Mesendoderm (in vitro differentiated cells): ENCODE measurements at regions not wholly inside any gene's neighbourhood (a gene's known extent, or its start where the extent isn't known, plus 50 kb on each side); places are given as distances from the start of the nearest gene placed in this dataset.

Source experiments
- DNase-seq: peaks from one replicate; pipeline ENCODE4 v3.0.0; 2013
- H2AK5ac ChIP-seq: 2 replicates; pipeline ENCODE4 v1.6.1; 2013; ENCODE audit warnings: low read length, inconsistent platforms
- H2BK120ac ChIP-seq: 2 replicates; pipeline ENCODE4 v1.6.1; 2013; ENCODE audit warnings: low read depth, mild to moderate bottlenecking, low read length, moderate library complexity, mixed read lengths
- H2BK15ac ChIP-seq: replicated peaks from 2 replicates; pipeline ENCODE4 v1.6.1; 2013; ENCODE audit warnings: low read depth, mild to moderate bottlenecking, moderate library complexity
- H2BK5ac ChIP-seq: 2 replicates; pipeline ENCODE4 v1.6.1; 2013; ENCODE audit warnings: low read length, inconsistent platforms
- H3K18ac ChIP-seq: 2 replicates; pipeline ENCODE4 v1.6.1; 2013; ENCODE audit warnings: mild to moderate bottlenecking, low read length, mixed read lengths
- H3K23ac ChIP-seq: one replicate; pipeline ENCODE4 v1.6.1; 2013; ENCODE audit warnings: low read length
- H3K27ac ChIP-seq: 2 replicates; pipeline ENCODE4 v1.5.1; 2013; ENCODE audit warnings: low read depth, mild to moderate bottlenecking, inconsistent platforms, low read length, moderate library complexity
- H3K27me3 ChIP-seq: 2 replicates; pipeline ENCODE4 v1.6.1; 2013; ENCODE audit warnings: low read length, control low read depth, mild to moderate bottlenecking, inconsistent platforms; ENCODE audit not compliant: insufficient read depth, poor library complexity
- H3K36me3 ChIP-seq: 2 replicates; pipeline ENCODE4 v1.6.1; 2013; ENCODE audit warnings: low read length, inconsistent platforms; ENCODE audit not compliant: control insufficient read depth, insufficient read depth
- H3K4ac ChIP-seq: one replicate; pipeline ENCODE4 v1.6.1; 2013; ENCODE audit warnings: low read depth, mild to moderate bottlenecking, low read length, moderate library complexity
- H3K4me1 ChIP-seq: 2 replicates; pipeline ENCODE4 v1.6.1; 2013; ENCODE audit warnings: low read depth, low read length, inconsistent platforms; ENCODE audit not compliant: control insufficient read depth
- H3K4me2 ChIP-seq: 2 replicates; pipeline ENCODE4 v1.6.1; 2013; ENCODE audit warnings: low read length
- H3K4me3 ChIP-seq: 2 replicates; pipeline ENCODE4 v1.5.1; 2013; ENCODE audit warnings: mild to moderate bottlenecking, low read length
- H3K56ac ChIP-seq: one replicate; pipeline ENCODE4 v1.6.1; 2013; ENCODE audit warnings: low read length
- H3K79me1 ChIP-seq: 2 replicates; pipeline ENCODE4 v1.6.1; 2013; ENCODE audit warnings: low read length, inconsistent platforms
- H3K79me2 ChIP-seq: 2 replicates; pipeline ENCODE4 v1.6.1; 2013; ENCODE audit warnings: mild to moderate bottlenecking, low read length; ENCODE audit not compliant: control insufficient read depth, insufficient read depth
- H3K9ac ChIP-seq: 2 replicates; pipeline ENCODE4 v1.6.1; 2013; ENCODE audit warnings: low read length, inconsistent platforms
- H4K5ac ChIP-seq: one replicate; pipeline ENCODE4 v1.6.1; 2013; ENCODE audit warnings: low read length
- H4K8ac ChIP-seq: one replicate; pipeline ENCODE4 v1.6.1; 2013; ENCODE audit warnings: low read depth, mild to moderate bottlenecking, control low read depth, low read length, moderate library complexity
- WGBS: extraction: QIAGEN DNeasy Blood & Tissue Kit; methylation state at CpG from one replicate; pipeline ENCODE4 v1.1.7; 2013; ENCODE audit warnings: low lambda C conversion rate, missing lambda C conversion rate; ENCODE audit not compliant: insufficient coverage; ENCODE audit errors: extremely low coverage; 5-methylcytosine and 5-hydroxymethylcytosine counted together

DNA sequence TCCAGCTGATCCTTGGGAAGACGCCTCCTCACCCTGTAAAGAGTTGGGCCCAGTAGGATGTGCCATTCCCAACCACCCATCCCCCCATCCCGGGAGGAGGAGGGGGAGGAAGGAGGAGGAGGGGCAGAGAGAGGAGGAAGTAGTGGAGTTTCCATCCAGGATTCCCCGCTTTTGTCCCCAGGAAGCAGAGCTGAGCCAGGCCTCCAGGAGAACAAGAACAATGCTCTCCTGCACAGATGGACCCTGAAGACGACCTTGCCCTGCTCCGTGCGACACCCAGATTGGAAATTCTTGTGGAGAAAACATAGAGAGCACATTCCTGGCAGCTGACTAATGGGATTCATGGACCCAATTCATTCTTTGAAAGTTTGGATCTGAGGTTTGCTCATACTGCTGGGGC lies 132.3 kb upstream of the CRY1 start:
- Histone ChIP-seq H3K27ac (no peak overlapping the region), H3K4me2 (no peak overlapping the region), H3K9ac (no peak overlapping the region), H3K23ac (no peak overlapping the region), H2AK5ac (no peak overlapping the region), H4K5ac (no peak overlapping the region), H3K18ac (no peak overlapping the region), H3K27me3 (no peaks in the 10 kb centered on the region), H2BK5ac (no peak overlapping the region), H3K4me3 (no peak overlapping the region), H4K8ac (no peak overlapping the region), H3K56ac (peak overlapping the region; percentile 59), H3K79me2 (no peaks in the 10 kb centered on the region), H3K36me3 (no peaks in the 10 kb centered on the region), H3K4me1 (peaks cover 5% of the 10 kb centered on the region), H3K79me1 (no peaks in the 10 kb centered on the region), H2BK15ac (no peak overlapping the region), H3K4ac (no peak overlapping the region), H2BK120ac (no peak overlapping the region)
- peak; percentile 77 for DNase-seq
- whole genome bisulfite sequencing: no CpG with 5 or more reads among the region's 6 CpGs

DNA sequence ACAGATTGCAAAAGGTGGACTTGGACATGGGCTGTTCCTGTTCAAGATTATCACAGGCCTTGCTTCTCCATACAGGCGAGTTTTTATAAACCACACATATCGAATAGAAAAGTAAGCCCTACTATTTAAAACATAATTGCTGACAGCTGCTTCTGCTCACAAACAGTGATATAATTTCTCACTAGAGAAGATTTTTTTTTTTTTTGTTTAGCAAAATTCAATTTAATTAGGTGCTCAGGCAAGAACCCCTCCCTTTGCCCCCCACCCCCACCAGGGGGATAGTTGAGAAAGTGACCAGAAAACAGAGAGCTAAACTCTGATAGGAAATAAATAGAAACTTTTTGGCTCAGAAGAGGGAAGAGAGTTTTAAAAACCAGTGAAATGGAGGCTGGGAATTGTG lies 132.8 kb upstream of the CRY1 start:
- Histone ChIP-seq H3K4me1 (peaks cover 5% of the 10 kb centered on the region), H3K4ac (no peak overlapping the region), H3K27ac (no peak overlapping the region), H4K5ac (no peak overlapping the region), H3K79me1 (no peaks in the 10 kb centered on the region), H3K36me3 (no peaks in the 10 kb centered on the region), H3K18ac (no peak overlapping the region), H2BK120ac (no peak overlapping the region), H3K4me2 (no peak overlapping the region), H3K23ac (no peak overlapping the region), H3K9ac (no peak overlapping the region), H3K4me3 (no peak overlapping the region), H3K79me2 (no peaks in the 10 kb centered on the region), H3K27me3 (no peaks in the 10 kb centered on the region), H2BK15ac (no peak overlapping the region), H3K56ac (peak overlapping the region; percentile 59), H2BK5ac (no peak overlapping the region), H2AK5ac (no peak overlapping the region), H4K8ac (no peak overlapping the region)
- DNase-seq: no peak
- no CpG with 5 or more reads among the region's 2 CpGs for WGBS

DNA sequence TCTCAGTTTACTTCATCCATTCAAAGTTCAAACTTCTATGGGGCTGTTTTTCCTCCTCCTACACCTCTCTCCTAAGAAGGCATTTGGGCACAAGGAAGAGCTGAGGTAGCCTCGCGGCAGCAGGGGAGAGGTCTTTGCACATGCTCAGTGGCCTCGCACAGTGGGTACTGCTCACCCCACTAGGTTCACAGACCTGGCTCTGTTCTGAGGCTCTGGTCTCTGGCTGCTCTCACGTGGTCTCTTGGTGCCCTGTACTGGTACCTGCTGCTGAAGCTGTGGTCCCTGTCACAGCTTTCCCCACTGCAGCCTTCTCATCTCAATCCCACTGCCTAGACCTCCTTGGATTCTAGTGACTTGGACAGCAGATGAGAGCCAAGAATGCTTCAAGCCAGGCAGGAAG lies 134.7 kb upstream of the CRY1 start:
- no CpG with 5 or more reads among the region's 4 CpGs for WGBS
- no peak overlapping the region for H3K56ac ChIP-seq
- H3K27ac ChIP-seq: no peak overlapping the region
- DNase-seq: no peak
- no peak overlapping the region for H2BK15ac ChIP-seq
- no peaks in the 10 kb centered on the region for H3K79me2 ChIP-seq
- H3K27me3 ChIP-seq: no peaks in the 10 kb centered on the region
- no peak overlapping the region for H3K9ac ChIP-seq
- no peak overlapping the region for H3K4me3 ChIP-seq
- H3K4me2 ChIP-seq: no peak overlapping the region
- no peak overlapping the region for H2AK5ac ChIP-seq
- peaks cover 5% of the 10 kb centered on the region for H3K4me1 ChIP-seq
- H3K23ac ChIP-seq: no peak overlapping the region
- H4K5ac ChIP-seq: no peak overlapping the region
- H3K4ac ChIP-seq: no peak overlapping the region
- H3K36me3 ChIP-seq: no peaks in the 10 kb centered on the region
- no peak overlapping the region for H2BK120ac ChIP-seq
- H3K18ac ChIP-seq: peak overlapping the region; percentile 32
- no peaks in the 10 kb centered on the region for H3K79me1 ChIP-seq
- no peak overlapping the region for H2BK5ac ChIP-seq
- H4K8ac ChIP-seq: no peak overlapping the region

DNA sequence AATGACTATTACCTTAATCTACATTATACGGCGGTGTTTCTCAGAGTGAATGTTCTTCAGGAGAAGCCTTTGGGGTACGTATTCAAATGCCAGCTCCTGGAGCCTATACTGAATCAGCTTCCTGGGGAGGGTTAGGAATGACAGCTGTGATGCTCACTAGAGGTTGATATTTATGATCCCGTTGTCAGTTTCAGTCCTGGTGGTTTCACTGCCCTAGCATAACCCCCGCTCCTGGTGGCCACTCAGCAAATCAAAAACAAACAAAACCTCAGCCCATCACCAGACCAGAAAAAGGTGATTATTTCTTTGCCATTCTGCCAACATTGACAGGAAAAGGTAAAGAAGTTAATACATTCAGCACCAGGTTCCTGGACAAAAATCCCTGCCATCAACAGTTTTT lies 136.5 kb upstream of the CRY1 start:
- Histone ChIP-seq H3K36me3 (no peaks in the 10 kb centered on the region), H3K27ac (no peak overlapping the region), H2BK15ac (no peak overlapping the region), H3K27me3 (no peaks in the 10 kb centered on the region), H3K4me2 (no peak overlapping the region), H3K23ac (no peak overlapping the region), H3K79me1 (no peaks in the 10 kb centered on the region), H3K79me2 (no peaks in the 10 kb centered on the region), H4K5ac (no peak overlapping the region), H3K4ac (no peak overlapping the region), H3K56ac (no peak overlapping the region), H2AK5ac (no peak overlapping the region), H2BK5ac (no peak overlapping the region), H3K4me1 (peaks cover 5% of the 10 kb centered on the region), H2BK120ac (no peak overlapping the region), H4K8ac (no peak overlapping the region), H3K9ac (no peak overlapping the region), H3K4me3 (no peak overlapping the region), H3K18ac (no peak overlapping the region)
- DNase-seq: no peak
- no CpG with 5 or more reads among the region's 5 CpGs for WGBS

DNA sequence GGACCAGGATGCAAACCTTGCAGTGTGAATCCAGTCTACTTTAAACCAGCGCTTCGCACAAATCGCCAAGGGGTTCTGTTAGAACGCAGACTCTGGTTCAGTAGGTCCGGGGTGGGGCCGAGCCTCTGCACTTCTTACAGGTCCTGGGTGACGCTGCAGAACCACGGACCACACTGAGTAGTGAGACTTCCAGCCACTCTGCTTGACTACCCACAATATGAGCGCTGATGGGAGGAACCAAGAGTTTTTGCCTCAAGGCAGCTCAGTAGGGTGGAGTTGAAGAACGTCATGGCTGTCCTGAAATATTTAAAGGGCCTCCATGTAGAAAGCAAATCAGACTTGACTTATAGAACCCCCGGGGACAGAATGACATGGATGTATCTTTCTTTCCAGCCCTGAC lies 138.0 kb upstream of the CRY1 start:
- Histone ChIP-seq H2BK5ac (no peak overlapping the region), H3K27me3 (no peaks in the 10 kb centered on the region), H3K4me1 (no peaks in the 10 kb centered on the region), H3K18ac (no peak overlapping the region), H4K8ac (no peak overlapping the region), H3K79me1 (no peaks in the 10 kb centered on the region), H3K27ac (no peak overlapping the region), H3K4me3 (no peak overlapping the region), H2BK15ac (no peak overlapping the region), H3K79me2 (no peaks in the 10 kb centered on the region), H2AK5ac (no peak overlapping the region), H3K4me2 (no peak overlapping the region), H3K56ac (no peak overlapping the region), H3K23ac (no peak overlapping the region), H2BK120ac (no peak overlapping the region), H3K4ac (no peak overlapping the region), H3K36me3 (no peaks in the 10 kb centered on the region), H3K9ac (no peak overlapping the region), H4K5ac (no peak overlapping the region)
- no peak for DNase-seq
- WGBS: no CpG with 5 or more reads among the region's 11 CpGs

DNA sequence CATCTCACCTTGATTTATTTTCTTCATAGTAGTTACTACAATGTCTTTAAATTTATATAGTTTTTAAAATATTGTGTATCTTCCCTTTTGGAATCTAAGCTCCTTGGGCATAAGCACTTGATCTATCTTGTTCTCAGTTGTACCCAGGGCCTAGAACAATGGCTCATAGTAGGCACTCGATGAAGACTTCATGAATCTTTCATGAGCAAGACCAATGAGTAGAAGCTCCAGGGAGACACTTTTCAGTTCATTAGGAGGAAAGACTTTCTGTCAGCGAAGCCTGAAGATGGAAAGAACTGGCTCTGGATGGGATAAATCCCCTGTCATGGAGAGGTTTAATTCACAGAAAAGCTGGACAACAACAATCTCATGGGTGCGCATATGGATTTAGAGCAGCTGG lies 140.2 kb upstream of the CRY1 start:
- Histone ChIP-seq H3K4me3 (no peak overlapping the region), H3K56ac (no peak overlapping the region), H3K4me2 (no peak overlapping the region), H2AK5ac (no peak overlapping the region), H2BK5ac (no peak overlapping the region), H3K18ac (no peak overlapping the region), H3K79me1 (no peaks in the 10 kb centered on the region), H3K27ac (no peak overlapping the region), H3K23ac (no peak overlapping the region), H3K36me3 (no peaks in the 10 kb centered on the region), H2BK120ac (no peak overlapping the region), H3K27me3 (no peaks in the 10 kb centered on the region), H3K79me2 (no peaks in the 10 kb centered on the region), H3K9ac (no peak overlapping the region), H3K4me1 (no peaks in the 10 kb centered on the region), H3K4ac (no peak overlapping the region), H2BK15ac (no peak overlapping the region), H4K5ac (no peak overlapping the region), H4K8ac (no peak overlapping the region)
- no peak for DNase-seq
- no CpG with 5 or more reads among the region's 3 CpGs for WGBS
